ENCODE measurements at regions not wholly inside any gene's neighbourhood (a gene's known extent, or its start where the extent isn't known, plus 50 kb on each side); places are given as distances from the start of the nearest gene placed in this dataset.
"Not testable (repeated sequence)": the region's sequence is repeated elsewhere in the genome, so short reads cannot be mapped to it uniquely, and the experiment has no call there.

- intact Hi-C loops (cut with DNase I): no loop called here
- H3K4me1 ChIP-seq: no peaks in the 10 kb centered on the region
- H3K27ac ChIP-seq: no peak overlapping the region
- H3K9me3 ChIP-seq: peaks cover 3% of the 10 kb centered on the region
- no peaks in the 10 kb centered on the region for H3K27me3 ChIP-seq (ENCODE audit: insufficient read depth in 3 of 3, low read length in 2 of 3)
- ATAC-seq (no peak), DNase-seq (no peak)
- H3K36me3 ChIP-seq (ENCODE audit: insufficient read depth in 1 of 2, low read depth in 1 of 2): no peaks in the 10 kb centered on the region
- no peak for TF ChIP-seq CTCF (IDR thresholded peaks at IDR 0.05)
- no peak overlapping the region for H3K4me3 ChIP-seq
- WGBS, 3 donors: 71 to 78% (median 77%) methylated on average over 5 of the region's 5 CpGs
Observed at GRCh38 chr3:106302451-106303221, 433.8 kb upstream of the CBLB start.

DNA sequence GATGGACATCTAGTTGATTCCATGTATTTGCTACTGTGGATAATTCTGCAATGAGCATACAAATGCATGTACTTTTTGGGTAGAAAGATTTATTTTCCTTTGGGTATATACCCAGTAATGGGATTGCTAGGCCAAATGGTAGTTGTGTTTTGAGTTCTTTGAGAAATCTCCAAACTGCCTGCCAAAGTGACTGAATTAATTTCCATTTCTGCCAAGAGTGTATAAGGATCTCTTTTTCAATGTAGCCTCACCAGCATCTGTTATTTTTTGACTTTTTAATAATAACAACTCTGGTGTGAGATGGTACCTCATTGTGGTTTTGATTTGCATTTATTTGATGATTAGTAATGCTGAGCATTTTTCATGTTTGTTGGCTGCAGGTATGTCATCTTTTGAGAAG lies 435.0 kb upstream of the CBLB start:
- H3K4me3 ChIP-seq: no peak overlapping the region
- DNase-seq (no peak), ATAC-seq (no peak)
- no peaks in the 10 kb centered on the region for H3K4me1 ChIP-seq
- intact Hi-C loops (cut with DNase I): no loop called here
- H3K9me3 ChIP-seq: peaks cover 3% of the 10 kb centered on the region
- H3K36me3 ChIP-seq (ENCODE audit: insufficient read depth in 1 of 2, low read depth in 1 of 2): no peaks in the 10 kb centered on the region
- no peak for TF ChIP-seq CTCF (IDR thresholded peaks at IDR 0.05)
- H3K27ac ChIP-seq: no peak overlapping the region
- H3K27me3 ChIP-seq (ENCODE audit: insufficient read depth in 3 of 3, low read length in 2 of 3): no peaks in the 10 kb centered on the region

DNA sequence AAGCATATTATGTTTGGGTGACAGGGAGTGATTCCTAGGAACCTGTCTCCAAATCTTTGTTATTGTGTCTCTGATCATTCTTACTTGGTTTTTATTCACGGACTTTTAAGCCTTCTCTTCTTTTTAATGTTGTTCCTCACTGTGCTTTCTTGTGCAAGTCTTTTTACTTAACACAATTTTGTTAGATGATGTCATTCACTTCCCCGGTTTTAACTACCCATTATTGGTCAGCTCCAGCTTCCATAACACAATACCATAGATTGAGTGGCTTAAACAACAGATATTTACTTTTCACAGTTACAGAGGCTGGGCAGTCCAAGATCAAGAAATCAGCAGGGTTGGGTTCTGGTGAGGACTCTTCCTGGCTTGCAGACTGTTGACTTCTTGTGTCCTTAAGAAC lies 436.3 kb upstream of the CBLB start:
- ATAC-seq (no peak), DNase-seq (no peak)
- no peaks in the 10 kb centered on the region for H3K36me3 ChIP-seq (ENCODE audit: insufficient read depth in 1 of 2, low read depth in 1 of 2)
- H3K4me1 ChIP-seq: no peaks in the 10 kb centered on the region
- intact Hi-C loops (cut with DNase I): no loop called here
- H3K27ac ChIP-seq: no peak overlapping the region
- no peaks in the 10 kb centered on the region for H3K27me3 ChIP-seq (ENCODE audit: insufficient read depth in 3 of 3, low read length in 2 of 3)
- H3K4me3 ChIP-seq: no peak overlapping the region
- no peak for TF ChIP-seq CTCF (IDR thresholded peaks at IDR 0.05)
- 79 to 82% (median 79%) methylated on average over 2 of the region's 2 CpGs for WGBS, 3 donors
- H3K9me3 ChIP-seq: peaks cover 3% of the 10 kb centered on the region

- DNase-seq (no peak), ATAC-seq (no peak)
- intact Hi-C loops (cut with DNase I): no loop called here
- H3K27ac ChIP-seq: no peak overlapping the region
- no peaks in the 10 kb centered on the region for H3K4me1 ChIP-seq
- 86 to 89% (median 89%) methylated on average over 1 of the region's 1 CpG for WGBS, 3 donors
- no peak for TF ChIP-seq CTCF (IDR thresholded peaks at IDR 0.05)
- H3K4me3 ChIP-seq: no peak overlapping the region
- H3K36me3 ChIP-seq (ENCODE audit: insufficient read depth in 1 of 2, low read depth in 1 of 2): no peaks in the 10 kb centered on the region
- H3K9me3 ChIP-seq: peaks cover 3% of the 10 kb centered on the region
- no peaks in the 10 kb centered on the region for H3K27me3 ChIP-seq (ENCODE audit: insufficient read depth in 3 of 3, low read length in 2 of 3)
Observed at GRCh38 chr3:106305882-106306435, 437.1 kb upstream of the CBLB start.

- no peaks in the 10 kb centered on the region for H3K27me3 ChIP-seq (ENCODE audit: insufficient read depth in 3 of 3, low read length in 2 of 3)
- no peaks in the 10 kb centered on the region for H3K4me1 ChIP-seq
- no peaks in the 10 kb centered on the region for H3K36me3 ChIP-seq (ENCODE audit: insufficient read depth in 1 of 2, low read depth in 1 of 2)
- no peak for TF ChIP-seq CTCF (IDR thresholded peaks at IDR 0.05)
- H3K27ac ChIP-seq: no peak overlapping the region
- 92 to 98% (median 94%) methylated on average over 1 of the region's 1 CpG for WGBS, 3 donors
- no peak overlapping the region for H3K4me3 ChIP-seq
- ATAC-seq (no peak), DNase-seq (no peak)
- H3K9me3 ChIP-seq: peaks cover 3% of the 10 kb centered on the region
- intact Hi-C loops (cut with DNase I): no loop called here
Observed at GRCh38 chr3:106309274-106309673, 440.5 kb upstream of the CBLB start.

DNA sequence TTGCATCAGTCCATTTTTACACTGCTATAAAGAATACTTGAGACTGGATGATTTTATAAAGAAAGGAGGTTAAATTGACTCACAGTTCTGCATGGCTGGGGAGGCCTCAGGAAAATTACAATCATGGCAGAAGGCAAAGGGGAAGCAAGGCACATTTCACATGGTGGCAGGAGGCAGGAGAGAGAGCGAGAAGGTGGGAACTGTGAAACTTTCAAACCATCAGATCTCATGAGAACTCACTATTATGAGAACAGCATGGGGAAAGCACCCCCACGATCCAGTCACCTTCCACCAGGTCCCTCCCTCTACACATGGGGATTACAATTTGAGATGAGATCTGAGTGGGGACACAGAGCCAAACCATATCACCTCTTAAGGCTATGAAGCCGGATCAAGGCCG lies 441.0 kb upstream of the CBLB start:
- H3K27ac ChIP-seq; intact Hi-C loops (cut with DNase I); ATAC-seq; H3K9me3 ChIP-seq; H3K27me3 ChIP-seq (ENCODE audit: insufficient read depth in 3 of 3, low read length in 2 of 3); H3K4me1 ChIP-seq; DNase-seq; H3K36me3 ChIP-seq (ENCODE audit: insufficient read depth in 1 of 2, low read depth in 1 of 2); H3K4me3 ChIP-seq: not testable (repeated sequence)
- 87 to 94% (median 88%) methylated on average over 4 of the region's 4 CpGs for WGBS, 3 donors
